ENCODE measurements at regions not wholly inside any gene's neighbourhood (a gene's known extent, or its start where the extent isn't known, plus 50 kb on each side); places are given as distances from the start of the nearest gene placed in this dataset.

GRCh38 chr2:6759689-6760088 lies 106.0 kb downstream of the CMPK2 start:
- no peak for DNase-seq

DNA sequence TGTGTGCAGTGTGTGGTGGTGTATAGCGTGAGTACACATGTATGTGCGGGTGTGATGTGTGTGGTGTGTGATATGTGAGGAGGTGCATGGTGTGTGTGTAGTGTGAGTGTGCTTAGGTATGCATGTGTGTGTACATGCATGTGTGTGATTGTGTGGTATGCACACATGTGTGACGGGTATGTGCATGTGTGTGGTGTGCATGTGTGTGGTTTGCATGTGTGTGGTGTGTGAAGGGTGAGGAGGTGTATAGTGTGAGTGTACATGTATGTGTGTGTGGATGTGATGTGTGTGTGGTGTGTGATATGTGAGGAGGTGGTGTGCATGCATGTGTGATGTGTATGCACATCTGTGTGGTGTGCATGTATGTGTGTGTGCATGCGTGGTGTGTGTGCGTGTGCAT lies 105.6 kb downstream of the CMPK2 start:
- DNase-seq = no peak

DNA sequence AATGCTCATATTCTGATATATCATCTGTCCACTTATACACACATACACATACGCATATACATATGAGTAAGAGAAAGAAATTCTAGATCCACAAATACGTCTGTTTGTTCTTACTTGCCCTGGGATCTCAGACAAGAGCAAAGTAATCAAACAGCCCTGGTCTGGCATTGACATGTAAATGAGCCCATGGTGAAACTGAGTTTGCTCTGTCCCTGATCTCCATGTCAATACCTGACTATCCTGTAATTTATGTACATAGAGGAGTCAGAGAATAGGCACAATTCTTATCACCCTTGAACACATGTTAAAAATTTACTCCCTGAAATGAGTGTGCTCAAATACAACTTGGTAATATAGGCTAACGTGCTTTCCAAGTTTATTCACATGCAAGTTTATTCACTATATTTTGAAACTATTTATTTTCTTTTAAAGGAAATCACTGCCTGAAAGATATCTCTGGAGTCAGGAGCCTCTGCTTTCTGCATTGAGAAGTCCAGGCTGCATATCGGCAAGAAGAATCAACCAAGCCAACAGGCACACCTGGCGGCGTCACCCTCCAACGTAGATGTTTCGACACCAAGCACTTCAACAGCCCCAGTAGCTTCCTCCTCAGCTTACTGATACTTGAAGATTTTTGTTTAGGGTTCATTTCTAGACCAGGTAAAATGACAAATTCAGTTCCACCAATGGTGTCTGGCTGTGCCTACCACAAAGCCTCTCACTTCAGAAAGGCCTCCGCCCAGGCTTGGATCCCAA lies 100.6 kb downstream of the CMPK2 start:
- no peak for DNase-seq

- no peak for DNase-seq
Measured at GRCh38 chr2:6769346-6769745, 96.4 kb downstream of the CMPK2 start.

DNA sequence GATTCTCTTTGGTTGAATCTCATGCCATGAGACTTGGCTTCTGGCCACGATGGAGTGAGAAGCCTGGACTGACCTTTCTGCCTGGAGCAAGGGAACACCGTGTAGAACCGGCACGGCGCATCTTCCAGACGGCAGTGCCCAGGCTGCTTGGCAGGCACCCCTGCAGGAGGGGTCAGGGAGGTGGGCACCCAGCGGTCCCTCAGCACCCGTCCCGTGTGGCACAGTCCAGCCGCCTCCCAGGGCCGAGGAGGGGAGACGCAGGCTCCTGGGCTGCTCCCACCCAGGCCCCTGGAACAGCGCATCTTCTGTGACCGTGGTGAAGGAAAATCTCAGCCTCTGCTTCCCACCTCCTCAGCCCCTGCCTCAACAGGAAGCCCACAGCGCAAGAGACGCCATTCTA lies 95.7 kb downstream of the CMPK2 start:
- DNase-seq = no peak

- DNase-seq = no peak
Measured at GRCh38 chr2:6771634-6772611, 93.8 kb downstream of the CMPK2 start.

- DNase-seq = peak; percentile 29
Measured at GRCh38 chr2:6773007-6773693, 92.6 kb downstream of the CMPK2 start.

- no peak for DNase-seq
Measured at GRCh38 chr2:6773694-6774044, 92.0 kb downstream of the CMPK2 start.

- DNase-seq = no peak
Measured at GRCh38 chr2:6776125-6776524, 89.6 kb downstream of the CMPK2 start.

DNA sequence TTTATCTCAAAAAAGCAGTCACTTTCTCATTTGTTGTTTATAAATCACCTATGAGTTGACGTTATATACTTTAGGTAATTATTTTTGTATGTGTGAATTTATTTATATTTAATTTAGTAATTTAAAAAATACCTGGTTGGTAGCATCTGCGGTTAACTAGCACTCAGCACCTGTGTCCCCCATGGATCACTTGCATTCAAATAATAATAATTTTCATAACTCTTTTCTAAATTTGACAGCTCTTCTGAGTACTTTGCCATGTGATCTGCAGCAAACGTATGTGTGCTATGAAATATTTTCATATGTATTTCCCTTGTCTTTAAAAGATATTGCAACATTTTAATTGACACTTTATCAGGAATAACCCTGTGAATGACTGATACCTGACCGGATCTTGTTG lies 88.1 kb downstream of the CMPK2 start:
- no peak for DNase-seq

- DNase-seq = peak; percentile 41
Measured at GRCh38 chr2:6780765-6781274, 84.9 kb downstream of the CMPK2 start.

- no peak for DNase-seq
Measured at GRCh38 chr2:6782517-6783237, 83.0 kb downstream of the CMPK2 start.

DNA sequence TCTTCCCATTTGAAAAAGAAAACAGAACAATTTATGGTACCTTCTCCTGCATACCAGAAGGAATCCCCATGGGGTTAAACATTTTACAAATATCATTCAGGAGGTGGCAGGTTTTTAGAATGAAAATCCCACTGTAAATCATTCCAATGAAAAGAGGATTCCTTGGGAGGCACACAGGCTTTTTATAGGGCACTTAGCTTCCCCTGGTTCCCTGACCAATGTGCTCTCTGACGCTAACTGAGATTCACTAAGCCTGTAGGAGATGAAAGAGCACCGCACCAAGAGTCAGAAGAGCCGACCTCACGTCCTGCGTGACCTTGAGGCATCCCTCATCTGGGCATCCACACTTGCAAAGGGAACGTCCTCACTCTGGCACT lies 82.5 kb downstream of the CMPK2 start:
- DNase-seq = no peak

DNA sequence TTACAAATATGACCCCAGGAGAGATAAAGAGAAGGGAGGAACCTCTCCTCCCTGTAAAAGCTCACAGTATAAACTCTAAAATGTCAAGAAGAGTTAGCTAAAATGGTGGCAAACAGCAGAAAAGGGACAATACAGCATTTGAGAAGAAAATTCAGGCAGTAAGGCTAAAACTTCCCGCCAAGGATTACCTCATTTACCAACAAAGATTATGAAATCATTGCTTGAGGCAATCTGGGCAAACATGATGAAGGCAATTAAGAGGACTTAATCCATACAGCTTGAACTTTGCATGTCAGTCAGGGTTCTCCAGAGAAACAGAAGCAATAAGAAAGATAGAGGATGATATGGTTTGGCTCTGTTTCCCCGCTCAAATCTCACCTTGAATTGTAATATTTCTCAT lies 81.4 kb downstream of the CMPK2 start:
- no peak for DNase-seq

GRCh38 chr2:6785493-6785892 lies 80.2 kb downstream of the CMPK2 start:
- no peak for DNase-seq

DNA sequence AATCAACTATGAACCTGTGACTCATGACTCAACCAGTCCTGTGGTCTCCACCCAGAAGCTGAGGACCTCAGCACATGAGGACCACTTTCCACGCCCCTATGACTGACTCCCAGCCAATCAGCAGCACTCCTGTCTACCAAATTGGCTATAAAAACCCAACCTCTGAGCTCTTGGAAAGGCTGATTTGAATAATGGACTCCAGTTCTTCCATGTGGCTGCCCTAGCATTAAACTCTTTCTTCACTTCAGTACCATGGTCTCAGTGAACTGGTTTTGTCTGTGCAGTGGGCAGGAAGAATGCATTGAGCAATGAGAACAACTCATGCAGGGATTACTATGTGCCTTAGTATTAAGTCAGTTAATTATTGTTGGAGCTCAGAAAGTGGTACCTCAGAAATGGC lies 78.3 kb downstream of the CMPK2 start:
- DNase-seq = no peak

GRCh38 chr2:6788614-6789013 lies 77.1 kb downstream of the CMPK2 start:
- DNase-seq = no peak

GRCh38 chr2:6789559-6790138 lies 76.1 kb downstream of the CMPK2 start:
- no peak for DNase-seq

GRCh38 chr2:6791682-6792081 lies 74.0 kb downstream of the CMPK2 start:
- DNase-seq = no peak

DNA sequence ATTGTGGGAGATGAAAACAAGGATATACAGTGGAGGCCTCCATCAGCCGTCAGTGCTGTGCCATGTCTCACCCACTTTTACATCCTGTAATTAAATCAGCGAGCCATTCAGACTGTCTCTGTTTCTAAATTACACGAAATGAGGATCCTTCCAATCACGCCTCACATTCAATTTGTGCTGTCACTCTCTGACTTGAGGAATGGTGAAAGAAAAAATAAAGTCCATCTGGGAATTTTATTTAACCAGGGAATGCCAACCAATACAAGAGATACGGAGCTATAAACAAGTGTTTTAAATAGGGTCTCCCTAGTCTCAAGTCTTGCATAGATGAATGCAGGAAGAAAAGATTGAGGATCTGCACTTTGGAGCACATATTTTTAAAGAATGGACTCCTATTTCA lies 72.8 kb downstream of the CMPK2 start:
- no peak for DNase-seq

- no peak for DNase-seq
Measured at GRCh38 chr2:6793371-6793770, 72.3 kb downstream of the CMPK2 start.

- DNase-seq = no peak
Measured at GRCh38 chr2:6793913-6794312, 71.8 kb downstream of the CMPK2 start.

Measured in NCI-H187 treated with DMSO at 0.1 percent for 48 hours (cell line).